ENCODE measurements at regions not wholly inside any gene's neighbourhood (a gene's known extent, or its start where the extent isn't known, plus 50 kb on each side); places are given as distances from the start of the nearest gene placed in this dataset.

DNA sequence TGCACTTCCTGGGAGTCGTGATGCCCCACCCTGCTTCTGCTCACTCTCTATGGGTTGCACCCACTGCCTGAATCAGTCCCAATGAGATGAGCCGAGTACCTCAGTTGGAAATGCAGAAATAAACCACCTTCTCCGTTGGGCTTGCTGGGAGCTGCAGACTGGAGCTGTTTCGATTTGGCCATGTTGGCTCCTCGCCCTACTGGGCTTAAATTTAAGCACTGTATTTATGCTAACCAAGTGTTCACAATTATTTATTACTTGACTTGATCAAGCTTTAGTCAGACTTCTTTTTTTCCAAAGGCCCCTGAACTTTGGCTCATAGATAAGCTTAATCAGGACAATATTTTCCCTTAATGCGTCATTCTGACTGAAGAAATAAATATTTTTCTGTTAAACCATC, 1072.4 kb upstream of the CDH9 start:
- TF ChIP-seq RAD21 (IDR thresholded peaks at IDR 0.05; ENCODE audit: low read depth) (no peak), EP300 (IDR thresholded peaks at IDR 0.05; ENCODE audit: borderline replicate concordance) (no peak)

All from Ishikawa (cell line).